HepG2 (cell line): ENCODE measurements at regions not wholly inside any gene's neighbourhood (a gene's known extent, or its start where the extent isn't known, plus 50 kb on each side); places are given as distances from the start of the nearest gene placed in this dataset.
A peak's percentile ranks its signal among the peaks of the same experiment; 100 is the strongest.

ENCODE experiments used
- ATAC-seq: fragments of 200-7000 bp; cut with Tn5 transposase; 3 replicates; pipeline ENCODE4 v1.9.1; 2020; ENCODE audit warnings: mild to moderate bottlenecking, moderate library complexity
- BruUV-seq: library from RNA; stranded (reverse); fragments of 400-500 nt; replicated peaks from 2 replicates; lab custom pipeline; 2021; lab: Mats Ljungman, UMichigan
- CTCF ChIA-PET: fragments of 300-600 bp; formaldehyde crosslinking; extraction: SDS; loops from one replicate; lab custom pipeline; 2021; ENCODE audit warnings: low total read pairs, inconsistent platforms, low intra/inter-chr PET ratio; lab: Yijun Ruan, JAX
- POLR2A ChIA-PET: fragments of 350-600 bp; sonication (Branson Sonifier 250); formaldehyde crosslinking; loops from one replicate; lab custom pipeline; 2020; ENCODE audit warnings: antibody characterized with exemption, inconsistent platforms; lab: Yijun Ruan, JAX
- DNase-seq: peaks from one replicate; pipeline ENCODE4 v3.0.0-alpha.2; 2015; ENCODE audit warnings: low spot score
- FAIRE-seq: peaks from 3 replicates; lab custom pipeline; 2011; peaks lifted over from hg19 to GRCh38; lab: Jason Lieb, UNC
- H2AFZ ChIP-seq: one replicate; pipeline ENCODE4 v1.6.1; 2011; ENCODE audit warnings: low read length, inconsistent platforms
- H3K27ac ChIP-seq: fragments of 300-600 bp; 3 replicates; pipeline ENCODE4 v1.8.0; 2011; ENCODE audit warnings: mixed run types, mild to moderate bottlenecking, mixed read lengths, low read length, inconsistent platforms; ENCODE audit not compliant: insufficient read depth; ENCODE audit errors: extremely low read length
- H3K27me3 ChIP-seq, 2 experiments: fragments of 200-600 bp in 1 of 2; 2 replicates in 1 of 2; 3 replicates in 1 of 2; pipeline versions ENCODE4 v1.6.0 to v1.8.0; 2011; ENCODE audit warnings: low read length in 2 of 2, mild to moderate bottlenecking in 2 of 2, moderate library complexity in 2 of 2, inconsistent platforms in 1 of 2; ENCODE audit not compliant: insufficient read depth in 2 of 2, control insufficient read depth in 1 of 2
- H3K36me3 ChIP-seq, 2 experiments: fragments of 200-600 bp in 1 of 2; replicated peaks in 1 of 2; 2 replicates in 1 of 2; 3 replicates in 1 of 2; pipeline versions ENCODE4 v1.5.1 to v1.8.0; 2011; ENCODE audit warnings: low read length in 2 of 2, inconsistent platforms in 1 of 2; ENCODE audit not compliant: insufficient read depth in 2 of 2, control insufficient read depth in 1 of 2
- H3K4me1 ChIP-seq: 2 replicates; pipeline ENCODE4 v1.5.1; 2012; ENCODE audit warnings: low read length, inconsistent platforms; ENCODE audit not compliant: insufficient read depth
- H3K4me2 ChIP-seq: 2 replicates; pipeline ENCODE4 v1.6.0; 2011; ENCODE audit warnings: low read depth, low read length, inconsistent platforms
- H3K4me3 ChIP-seq, 3 experiments: fragments of 200-600 bp in 1 of 3; sonication (generic), shearing (Covaris generic) in 1 of 3; replicated peaks in 1 of 3; 2 replicates each; pipeline ENCODE4 v1.5.1; 2011 to 2016; ENCODE audit warnings: low read length in 3 of 3, inconsistent platforms in 2 of 3, low read depth in 2 of 3, mild to moderate bottlenecking in 2 of 3, control low read depth in 1 of 3, mixed read lengths in 1 of 3; ENCODE audit not compliant: insufficient read depth in 1 of 3
- H3K79me2 ChIP-seq: one replicate; pipeline ENCODE4 v1.6.1; 2011; ENCODE audit warnings: low read length, inconsistent platforms; ENCODE audit not compliant: insufficient read depth
- H3K9ac ChIP-seq: 2 replicates; pipeline ENCODE4 v1.6.0; 2011; ENCODE audit warnings: mild to moderate bottlenecking, low read depth, low read length, inconsistent platforms; ENCODE audit not compliant: insufficient read depth
- H3K9me3 ChIP-seq: 2 replicates; pipeline ENCODE4 v1.5.1; 2012; ENCODE audit warnings: mild to moderate bottlenecking, low read length
- H4K20me1 ChIP-seq: 2 replicates; pipeline ENCODE4 v1.6.0; 2011; ENCODE audit warnings: inconsistent platforms, mild to moderate bottlenecking, low read length, moderate library complexity; ENCODE audit not compliant: insufficient read depth
- AKNA ChIP-seq: sonication (generic); formaldehyde crosslinking; IDR thresholded peaks from 2 replicates; pipeline ENCODE4 v1.4.0; 2020; ENCODE audit warnings: missing genetic modification reagents, borderline replicate concordance
- BORCS8-MEF2B ChIP-seq: sonication (generic); formaldehyde crosslinking; IDR thresholded peaks from 2 replicates; pipeline ENCODE4 v1.8.0; 2022; ENCODE audit warnings: mild to moderate bottlenecking, missing genetic modification reagents
- CTCF ChIP-seq: sonication (generic); formaldehyde crosslinking; IDR thresholded peaks from 2 replicates; pipeline ENCODE4 v1.5.0; 2020; ENCODE audit warnings: mild to moderate bottlenecking, missing genetic modification reagents, moderate library complexity
- HOXA5 ChIP-seq: sonication (generic); formaldehyde crosslinking; IDR thresholded peaks from 2 replicates; pipeline ENCODE4 v1.4.0; 2020; ENCODE audit warnings: missing genetic modification reagents
- HOXA7 ChIP-seq: sonication (generic); formaldehyde crosslinking; IDR thresholded peaks from 2 replicates; pipeline ENCODE4 v1.8.1; 2022; ENCODE audit warnings: mild to moderate bottlenecking, missing genetic modification reagents, moderate library complexity
- JDP2 ChIP-seq: sonication (generic); formaldehyde crosslinking; IDR thresholded peaks from 2 replicates; pipeline ENCODE4 v1.8.1; 2022; ENCODE audit warnings: missing genetic modification reagents, borderline replicate concordance
- MZF1 ChIP-seq: sonication (generic); formaldehyde crosslinking; IDR thresholded peaks from 2 replicates; pipeline ENCODE4 v1.8.1; 2023; ENCODE audit warnings: mild to moderate bottlenecking, missing genetic modification reagents, borderline replicate concordance
- ONECUT2 ChIP-seq: sonication (generic); formaldehyde crosslinking; IDR thresholded peaks from 2 replicates; pipeline ENCODE4 v1.4.0; 2020; ENCODE audit warnings: missing genetic modification reagents
- SMC3 ChIP-seq: IDR thresholded peaks from 2 replicates; pipeline ENCODE4 v1.6.1; 2011; ENCODE audit warnings: low read length, improper control_type of control experiment
- ZBTB43 ChIP-seq: sonication (generic); formaldehyde crosslinking; conservative IDR thresholded peaks from 2 replicates; pipeline ENCODE4 v1.4.0; 2020; ENCODE audit warnings: missing genetic modification reagents
- ZNF180 ChIP-seq: sonication (generic); formaldehyde crosslinking; IDR thresholded peaks from 2 replicates; pipeline ENCODE4 v1.4.0; 2020; ENCODE audit warnings: low read depth, missing genetic modification reagents, borderline replicate concordance
- ZNF772 ChIP-seq: sonication (generic); formaldehyde crosslinking; IDR thresholded peaks from 2 replicates; pipeline ENCODE4 v1.5.0; 2020; ENCODE audit warnings: mild to moderate bottlenecking, missing genetic modification reagents
- WGBS: methylation state at CpG from one replicate; pipeline ENCODE4 v1.1.6; 2017; ENCODE audit warnings: low lambda C conversion rate; 5-methylcytosine and 5-hydroxymethylcytosine counted together
- in situ Hi-C: cut with HindIII; loops from 2 replicates; pipeline ENCODE4 v1.10.0; 2017; ENCODE audit warnings: low pct_unique_long_range_greater_than_20kb; ENCODE audit not compliant: extremely low pct_ligation_motif_present
- intact Hi-C: fragments of 100-400 bp; cut with micrococcal nuclease; formaldehyde crosslinking; loops from one replicate; pipeline ENCODE4 v1.10.0; 2022; ENCODE audit not compliant: unreplicated experiment

GRCh38 chr6:100078509-100078908 is 84.5 kb upstream of the MCHR2 start:
- DNase-seq = peak; percentile 20
- POLR2A ChIA-PET = no interaction called here
- no peak for FAIRE-seq
- WGBS = 20% methylated on average over 5 of the region's 5 CpGs
- H3K4me1 ChIP-seq = no peaks in the 10 kb centered on the region
- BruUV-seq = no TSS peak
- ATAC-seq = peak; percentile 94
- no peaks in the 10 kb centered on the region for H3K79me2 ChIP-seq
- no peaks in the 10 kb centered on the region for H3K36me3 ChIP-seq
- in situ Hi-C loops (no loop called here), intact Hi-C loops (loop anchor here (1.0 kb wide), 1 partner anchor 401 kb away; no protein-coding TSS in a partner anchor)
- H2AFZ ChIP-seq = no peak overlapping the region
- H4K20me1 ChIP-seq = no peaks in the 10 kb centered on the region
- no peak overlapping the region for H3K27ac ChIP-seq
- H3K9ac ChIP-seq = no peak overlapping the region
- CTCF ChIA-PET = no interaction called here
- H3K4me3 ChIP-seq = no peak overlapping the region
- H3K27me3 ChIP-seq = no peaks in the 10 kb centered on the region
- H3K4me2 ChIP-seq = no peak overlapping the region
- no peaks in the 10 kb centered on the region for H3K9me3 ChIP-seq
- TF ChIP-seq JDP2 (CRISPR knock-in tag) (no peak), BORCS8-MEF2B (no peak), HOXA5 (CRISPR knock-in tag) (no peak), ZBTB43 (CRISPR knock-in tag) (no peak), MZF1 (CRISPR knock-in tag) (no peak), CTCF (CRISPR knock-in tag) (peak; percentile 42), AKNA (CRISPR knock-in tag) (no peak), ZNF772 (CRISPR knock-in tag) (no peak), HOXA7 (CRISPR knock-in tag) (no peak), ONECUT2 (CRISPR knock-in tag) (no peak), ZNF180 (CRISPR knock-in tag) (no peak), SMC3 (0 out of 2 replicates have a peak, but pooled peaks have one; percentile 17)
